Muscle of arm (tissue), 1 donor: ENCODE measurements at regions not wholly inside any gene's neighbourhood (a gene's known extent, or its start where the extent isn't known, plus 50 kb on each side); places are given as distances from the start of the nearest gene placed in this dataset.

Source experiments
- DNase-seq: peaks from one replicate; pipeline ENCODE4 v3.0.0-alpha.2; 2013

GRCh38 chr15:87631093-87631492, 625.4 kb downstream of the NTRK3 start:
- no peak for DNase-seq

GRCh38 chr15:87628311-87628710, 628.2 kb downstream of the NTRK3 start:
- no peak for DNase-seq

- DNase-seq = no peak
Observed at GRCh38 chr15:87626860-87627259, 629.7 kb downstream of the NTRK3 start.

- DNase-seq = no peak
Observed at GRCh38 chr15:87623832-87624231, 632.7 kb downstream of the NTRK3 start.

GRCh38 chr15:87620393-87620792, 636.1 kb downstream of the NTRK3 start:
- no peak for DNase-seq

- DNase-seq = peak; percentile 39
Observed at GRCh38 chr15:87619161-87619960, 637.2 kb downstream of the NTRK3 start.

- no peak for DNase-seq
Observed at GRCh38 chr15:87618203-87618725, 638.3 kb downstream of the NTRK3 start.

GRCh38 chr15:87614704-87615103, 641.8 kb downstream of the NTRK3 start:
- DNase-seq = no peak

GRCh38 chr15:87610366-87610765, 646.2 kb downstream of the NTRK3 start:
- no peak for DNase-seq

GRCh38 chr15:87609894-87610293, 646.6 kb downstream of the NTRK3 start:
- DNase-seq = no peak

- DNase-seq = peak; percentile 53
Observed at GRCh38 chr15:87609474-87609873, 647.1 kb downstream of the NTRK3 start.

- DNase-seq = no peak
Observed at GRCh38 chr15:87608238-87609028, 648.1 kb downstream of the NTRK3 start.

GRCh38 chr15:87606971-87607370, 649.6 kb downstream of the NTRK3 start:
- DNase-seq = no peak

GRCh38 chr15:87604857-87605446, 651.6 kb downstream of the NTRK3 start:
- no peak for DNase-seq

GRCh38 chr15:87602371-87602770, 654.2 kb downstream of the NTRK3 start:
- no peak for DNase-seq

- no peak for DNase-seq
Observed at GRCh38 chr15:87599616-87600015, 656.9 kb downstream of the NTRK3 start.

GRCh38 chr15:87597346-87598052, 659.0 kb downstream of the NTRK3 start:
- DNase-seq = no peak

GRCh38 chr15:87591582-87591981, 665.0 kb downstream of the NTRK3 start:
- no peak for DNase-seq

- no peak for DNase-seq
Observed at GRCh38 chr15:87591042-87591441, 665.5 kb downstream of the NTRK3 start.

- DNase-seq = no peak
Observed at GRCh38 chr15:87589134-87589533, 667.4 kb downstream of the NTRK3 start.

GRCh38 chr15:87582169-87582568, 674.4 kb downstream of the NTRK3 start:
- no peak for DNase-seq

- no peak for DNase-seq
Observed at GRCh38 chr15:87579537-87579936, 677.0 kb downstream of the NTRK3 start.
